ENCODE measurements at regions not wholly inside any gene's neighbourhood (a gene's known extent, or its start where the extent isn't known, plus 50 kb on each side); places are given as distances from the start of the nearest gene placed in this dataset.

- TF ChIP-seq EZH2 (IDR thresholded peaks at IDR 0.05; ENCODE audit: insufficient read depth, poor library complexity, severe bottlenecking) = no peak
- no peak for TF ChIP-seq EZH2phosphoT487 (IDR thresholded peaks at IDR 0.05; ENCODE audit: insufficient read depth, low read depth)
These were observed 297.5 kb upstream of the FAM78B start for GRCh38 chr1:166464333-166464732.

All from GM23248 (cell line).